ENCODE measurements at regions not wholly inside any gene's neighbourhood (a gene's known extent, or its start where the extent isn't known, plus 50 kb on each side); places are given as distances from the start of the nearest gene placed in this dataset.

DNA sequence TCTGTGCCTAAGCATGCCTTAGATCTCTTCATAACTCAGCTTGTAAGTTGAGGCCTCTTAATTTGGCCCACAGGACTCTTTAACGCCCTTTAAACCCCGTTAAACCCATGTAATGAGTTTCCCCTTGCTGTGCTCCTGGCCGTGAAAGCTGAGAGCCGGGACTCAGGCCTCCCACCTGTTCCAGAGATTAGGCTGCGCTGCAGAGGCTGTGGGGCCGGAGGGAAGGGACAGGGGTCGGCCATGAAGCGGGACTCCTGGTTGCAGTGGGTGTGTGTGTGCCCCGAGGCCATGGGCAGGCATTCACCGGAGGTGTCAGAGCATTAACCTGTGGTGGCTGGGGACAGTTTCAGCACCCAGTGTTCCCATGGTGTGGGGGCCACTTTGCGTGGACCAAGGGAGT, 150.8 kb upstream of the IRX3 start:
- H3K9me3 ChIP-seq = no peaks in the 10 kb centered on the region
- peaks cover 4% of the 10 kb centered on the region for H3K27me3 ChIP-seq
- no peak for DNase-seq (ENCODE audit: low spot score in 2 of 2)
- WGBS = 86% methylated on average over 9 of the region's 11 CpGs
- no peak overlapping the region for H3K4me3 ChIP-seq
- peaks cover 3% of the 10 kb centered on the region for H3K4me1 ChIP-seq
- TF ChIP-seq EP300 (IDR thresholded peaks at IDR 0.05) (no peak), CTCF (IDR thresholded peaks at IDR 0.05) (no peak), POLR2AphosphoS5 (IDR thresholded peaks at IDR 0.05) (no peak), POLR2A (IDR thresholded peaks at IDR 0.05) (no peak)
- H3K36me3 ChIP-seq = no peaks in the 10 kb centered on the region
- H3K27ac ChIP-seq = no peak overlapping the region

DNA sequence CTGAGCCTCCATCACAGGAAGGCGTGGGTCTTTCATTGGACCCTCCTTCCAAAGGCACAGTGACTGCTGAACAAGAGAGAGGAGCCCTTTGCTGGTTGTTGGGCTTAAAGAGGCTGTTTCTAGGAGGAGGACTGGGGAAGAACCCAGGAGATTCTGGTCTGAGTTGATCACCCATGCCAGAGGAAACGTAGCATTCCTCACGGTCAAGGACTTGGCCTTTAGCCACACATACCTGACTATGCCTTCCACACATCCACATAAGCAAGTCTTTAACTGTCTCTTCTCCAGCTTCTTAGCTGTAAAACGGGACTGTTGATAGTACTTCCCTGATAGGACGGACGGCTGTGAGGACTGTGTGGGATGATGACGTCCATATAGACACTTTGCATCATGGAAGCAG, 149.8 kb upstream of the IRX3 start:
- Histone ChIP-seq H3K4me3 (no peak overlapping the region), H3K36me3 (no peaks in the 10 kb centered on the region), H3K27me3 (peaks cover 4% of the 10 kb centered on the region), H3K9me3 (no peaks in the 10 kb centered on the region), H3K27ac (no peak overlapping the region), H3K4me1 (peaks cover 10% of the 10 kb centered on the region)
- TF ChIP-seq POLR2A (IDR thresholded peaks at IDR 0.05) = no peak
- TF ChIP-seq CTCF (IDR thresholded peaks at IDR 0.05) = no peak
- TF ChIP-seq POLR2AphosphoS5 (IDR thresholded peaks at IDR 0.05) = no peak
- 87% methylated on average over 7 of the region's 7 CpGs for WGBS
- no peak for DNase-seq (ENCODE audit: low spot score in 2 of 2)

- H3K27me3 ChIP-seq = peaks cover 4% of the 10 kb centered on the region
- DNase-seq (ENCODE audit: low spot score in 2 of 2) = no peak
- no peak overlapping the region for H3K4me3 ChIP-seq
- TF ChIP-seq EP300 (IDR thresholded peaks at IDR 0.05) (no peak), CTCF (IDR thresholded peaks at IDR 0.05) (no peak), POLR2AphosphoS5 (IDR thresholded peaks at IDR 0.05) (no peak), POLR2A (IDR thresholded peaks at IDR 0.05) (no peak)
- no peaks in the 10 kb centered on the region for H3K36me3 ChIP-seq
- H3K27ac ChIP-seq = no peak overlapping the region
- 100% methylated on average over 1 of the region's 1 CpG for WGBS
- H3K9me3 ChIP-seq = no peaks in the 10 kb centered on the region
- H3K4me1 ChIP-seq = peaks cover 20% of the 10 kb centered on the region
Observed at GRCh38 chr16:54434859-54435258, 148.3 kb upstream of the IRX3 start.

GRCh38 chr16:54432897-54433229, 146.3 kb upstream of the IRX3 start:
- no peaks in the 10 kb centered on the region for H3K9me3 ChIP-seq
- 71% methylated on average over 6 of the region's 6 CpGs for WGBS
- peaks cover 20% of the 10 kb centered on the region for H3K4me1 ChIP-seq
- no peak for DNase-seq (ENCODE audit: low spot score in 2 of 2)
- H3K36me3 ChIP-seq = no peaks in the 10 kb centered on the region
- no peaks in the 10 kb centered on the region for H3K27me3 ChIP-seq
- no peak overlapping the region for H3K4me3 ChIP-seq
- no peak for TF ChIP-seq POLR2AphosphoS5 (IDR thresholded peaks at IDR 0.05)
- no peak for TF ChIP-seq CTCF (IDR thresholded peaks at IDR 0.05)
- no peak for TF ChIP-seq POLR2A (IDR thresholded peaks at IDR 0.05)
- TF ChIP-seq EP300 (IDR thresholded peaks at IDR 0.05) = no peak
- no peak overlapping the region for H3K27ac ChIP-seq

DNA sequence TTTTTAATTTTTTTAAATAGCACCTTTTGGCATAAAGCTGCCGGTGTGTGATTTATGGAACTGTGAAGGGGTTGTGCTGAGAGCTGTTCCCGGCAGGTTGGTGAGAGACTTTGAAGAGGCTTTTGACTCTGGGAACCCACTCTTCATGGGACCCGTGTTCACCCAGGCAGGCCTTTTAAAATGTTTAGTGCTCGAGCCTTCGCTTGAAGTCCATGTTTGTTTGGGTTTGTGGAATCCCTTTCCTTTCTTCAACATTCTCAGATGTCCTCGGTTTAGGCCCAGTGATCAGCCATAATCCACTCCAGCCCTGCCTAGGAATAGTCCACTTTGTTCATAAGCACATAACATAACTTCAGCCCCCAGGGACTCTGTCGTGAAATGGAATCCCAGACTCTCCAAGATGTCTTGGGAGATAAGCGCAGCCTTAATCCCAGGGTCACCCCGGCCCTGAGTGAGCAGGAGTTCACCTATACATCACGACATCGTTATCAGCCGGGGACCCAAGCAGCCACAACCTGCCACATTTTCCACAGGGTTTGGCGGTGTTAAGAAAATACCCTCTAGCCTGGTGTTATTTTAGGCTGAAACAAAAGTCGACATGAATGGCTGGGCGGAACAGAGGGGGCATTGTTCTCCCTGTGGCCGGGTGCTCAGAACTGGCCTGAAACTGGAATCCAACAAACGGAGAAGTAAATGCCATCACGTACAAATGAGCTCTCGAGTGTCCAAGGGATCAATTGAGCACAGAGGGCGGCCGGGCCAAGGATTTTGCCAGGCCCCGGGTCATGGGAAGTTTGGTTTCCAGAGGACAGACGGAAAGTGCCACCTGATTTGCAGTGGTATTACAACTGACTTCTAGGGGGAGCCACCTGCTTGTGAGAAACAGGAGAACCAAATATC, 145.7 kb upstream of the IRX3 start:
- no peaks in the 10 kb centered on the region for H3K9me3 ChIP-seq
- TF ChIP-seq POLR2AphosphoS5 (IDR thresholded peaks at IDR 0.05) = no peak
- no peak for TF ChIP-seq EP300 (IDR thresholded peaks at IDR 0.05)
- no peak for TF ChIP-seq POLR2A (IDR thresholded peaks at IDR 0.05)
- peaks cover 21% of the 10 kb centered on the region for H3K4me1 ChIP-seq
- H3K4me3 ChIP-seq = no peak overlapping the region
- no peak for DNase-seq (ENCODE audit: low spot score in 2 of 2)
- H3K27ac ChIP-seq = no peak overlapping the region
- H3K36me3 ChIP-seq = no peaks in the 10 kb centered on the region
- WGBS = 73% methylated on average over 23 of the region's 23 CpGs
- no peaks in the 10 kb centered on the region for H3K27me3 ChIP-seq

Data from suprapubic skin (tissue), 4 donors.